MM.1S (cell line): ENCODE measurements at regions not wholly inside any gene's neighbourhood (a gene's known extent, or its start where the extent isn't known, plus 50 kb on each side); places are given as distances from the start of the nearest gene placed in this dataset.
"Not testable (repeated sequence)": the region's sequence is repeated elsewhere in the genome, so short reads cannot be mapped to it uniquely, and the experiment has no call there.

Source experiments
- DNase-seq: peaks from one replicate; pipeline ENCODE4 v3.0.0-alpha.2; 2015
- H2AFZ ChIP-seq: fragments of 300-600 bp; sonication (generic); 2 replicates; pipeline ENCODE4 v1.6.0; 2016; ENCODE audit warnings: antibody characterized with exemption, low read length
- H3F3A ChIP-seq: fragments of 300-600 bp; sonication (generic); 2 replicates; pipeline ENCODE4 v1.6.1; 2016; ENCODE audit warnings: mild to moderate bottlenecking, antibody characterized with exemption, low read length, moderate library complexity, mixed read lengths; ENCODE audit not compliant: insufficient read depth
- H3K27ac ChIP-seq: fragments of 300-600 bp; sonication (generic); 2 replicates; pipeline ENCODE4 v1.5.1; 2016; ENCODE audit warnings: mild to moderate bottlenecking, low read length
- H3K27me3 ChIP-seq: fragments of 300-600 bp; sonication (generic); replicated peaks from 2 replicates; pipeline ENCODE4 v1.6.0; 2016; ENCODE audit warnings: low read length; ENCODE audit not compliant: insufficient read depth
- H3K36me3 ChIP-seq: fragments of 300-600 bp; sonication (generic); replicated peaks from 2 replicates; pipeline ENCODE4 v1.6.1; 2016; ENCODE audit warnings: mild to moderate bottlenecking, low read length, mixed read lengths; ENCODE audit not compliant: insufficient read depth
- H3K4me1 ChIP-seq: fragments of 300-600 bp; sonication (generic); 2 replicates; pipeline ENCODE4 v1.6.1; 2016; ENCODE audit warnings: low read length, mixed read lengths
- H3K4me2 ChIP-seq: fragments of 300-600 bp; sonication (generic); 2 replicates; pipeline ENCODE4 v1.6.0; 2016; ENCODE audit warnings: low read depth, low read length
- H3K4me3 ChIP-seq: fragments of 300-600 bp; sonication (generic); 2 replicates; pipeline ENCODE4 v1.5.1; 2016; ENCODE audit warnings: low read length, mixed read lengths
- H3K79me2 ChIP-seq: fragments of 300-600 bp; sonication (generic); 2 replicates; pipeline ENCODE4 v1.6.1; 2016; ENCODE audit warnings: mixed run types, low read length, mixed read lengths
- H3K9ac ChIP-seq: fragments of 300-600 bp; sonication (generic); 2 replicates; pipeline ENCODE4 v1.6.1; 2016; ENCODE audit warnings: low read length, mixed read lengths
- H3K9me2 ChIP-seq: fragments of 300-600 bp; sonication (generic); replicated peaks from 2 replicates; pipeline ENCODE4 v1.6.1; 2016; ENCODE audit warnings: mild to moderate bottlenecking, low read length, mixed read lengths; ENCODE audit not compliant: insufficient read depth
- H3K9me3 ChIP-seq: fragments of 300-600 bp; sonication (generic); replicated peaks from 2 replicates; pipeline ENCODE4 v1.6.1; 2016; ENCODE audit warnings: mild to moderate bottlenecking, low read length, mixed read lengths; ENCODE audit not compliant: insufficient read depth
- H4K20me1 ChIP-seq: fragments of 300-600 bp; sonication (generic); 2 replicates; pipeline ENCODE4 v1.6.1; 2016; ENCODE audit warnings: mild to moderate bottlenecking, low read length, moderate library complexity, mixed read lengths; ENCODE audit not compliant: insufficient read depth
- CTCF ChIP-seq: fragments of 300-600 bp; sonication (generic); IDR thresholded peaks from 2 replicates; pipeline ENCODE4 v1.5.1; 2016; ENCODE audit warnings: antibody characterized with exemption, low read length, mixed read lengths
- EZH2 ChIP-seq: fragments of 300-600 bp; sonication (generic); optimal IDR thresholded peaks from 2 replicates; pipeline ENCODE3; 2017; ENCODE audit warnings: low read depth, mild to moderate bottlenecking, antibody characterized with exemption, low read length, mixed read lengths
- EZH2phosphoT487 ChIP-seq: fragments of 300-600 bp; sonication (generic); IDR thresholded peaks from 2 replicates; pipeline ENCODE4 v1.6.1; 2018; ENCODE audit warnings: antibody characterized with exemption, low read length

- Histone ChIP-seq H4K20me1 (no peaks in the 10 kb centered on the region), H3K9ac (no peak overlapping the region), H3K4me1 (no peaks in the 10 kb centered on the region), H3K9me2 (no peaks in the 10 kb centered on the region), H2AFZ (no peak overlapping the region), H3F3A (no peaks in the 10 kb centered on the region), H3K4me2 (no peak overlapping the region), H3K9me3 (no peaks in the 10 kb centered on the region), H3K27ac (no peak overlapping the region), H3K79me2 (no peaks in the 10 kb centered on the region), H3K4me3 (no peak overlapping the region), H3K36me3 (no peaks in the 10 kb centered on the region), H3K27me3 (no peaks in the 10 kb centered on the region)
- no peak for TF ChIP-seq EZH2phosphoT487
- no peak for TF ChIP-seq CTCF
- TF ChIP-seq EZH2: no peak
- DNase-seq: no peak
Observed at GRCh38 chrX:139020801-139021200, 309.3 kb upstream of the FGF13 start.

- Histone ChIP-seq H2AFZ (no peak overlapping the region), H3K27me3 (no peaks in the 10 kb centered on the region), H3K27ac (no peak overlapping the region), H3F3A (no peaks in the 10 kb centered on the region), H3K4me2 (no peak overlapping the region), H4K20me1 (no peaks in the 10 kb centered on the region), H3K9ac (no peak overlapping the region), H3K9me2 (no peaks in the 10 kb centered on the region), H3K4me3 (no peak overlapping the region), H3K79me2 (no peaks in the 10 kb centered on the region), H3K9me3 (no peaks in the 10 kb centered on the region), H3K36me3 (no peaks in the 10 kb centered on the region), H3K4me1 (no peaks in the 10 kb centered on the region)
- TF ChIP-seq EZH2phosphoT487 (no peak), EZH2 (no peak), CTCF (no peak)
- DNase-seq: no peak
Observed at GRCh38 chrX:139018436-139018835, 306.9 kb upstream of the FGF13 start.

- Histone ChIP-seq H3K27me3 (no peaks in the 10 kb centered on the region), H3K36me3 (no peaks in the 10 kb centered on the region), H3K79me2 (no peaks in the 10 kb centered on the region), H3K9me2 (no peaks in the 10 kb centered on the region), H3K27ac (no peak overlapping the region), H3K9me3 (no peaks in the 10 kb centered on the region), H3K4me2 (no peak overlapping the region), H4K20me1 (no peaks in the 10 kb centered on the region), H3K9ac (no peak overlapping the region), H3K4me1 (no peaks in the 10 kb centered on the region), H3K4me3 (no peak overlapping the region), H2AFZ (no peak overlapping the region), H3F3A (no peaks in the 10 kb centered on the region)
- no peak for DNase-seq
- no peak for TF ChIP-seq EZH2phosphoT487
- no peak for TF ChIP-seq CTCF
- TF ChIP-seq EZH2: no peak
Observed at GRCh38 chrX:139015627-139016026, 304.1 kb upstream of the FGF13 start.

- no peak overlapping the region for H3K9ac ChIP-seq
- no peaks in the 10 kb centered on the region for H3K9me2 ChIP-seq
- H3K79me2 ChIP-seq: no peaks in the 10 kb centered on the region
- no peak overlapping the region for H3K4me2 ChIP-seq
- no peaks in the 10 kb centered on the region for H4K20me1 ChIP-seq
- no peaks in the 10 kb centered on the region for H3K27me3 ChIP-seq
- H3K4me3 ChIP-seq: no peak overlapping the region
- H3K4me1 ChIP-seq: no peaks in the 10 kb centered on the region
- no peak overlapping the region for H2AFZ ChIP-seq
- TF ChIP-seq EZH2 (no peak), CTCF (no peak), EZH2phosphoT487 (no peak)
- no peaks in the 10 kb centered on the region for H3F3A ChIP-seq
- no peaks in the 10 kb centered on the region for H3K9me3 ChIP-seq
- DNase-seq: no peak
- no peak overlapping the region for H3K27ac ChIP-seq
- H3K36me3 ChIP-seq: no peaks in the 10 kb centered on the region
Observed at GRCh38 chrX:139008185-139008584, 296.7 kb upstream of the FGF13 start.

- not testable (repeated sequence) for H3K4me2 ChIP-seq, H3K27me3 ChIP-seq, H3K4me1 ChIP-seq, H4K20me1 ChIP-seq, H3K36me3 ChIP-seq, H3K9me2 ChIP-seq, H2AFZ ChIP-seq, DNase-seq, H3K9me3 ChIP-seq, H3K27ac ChIP-seq, H3K79me2 ChIP-seq, H3F3A ChIP-seq, H3K9ac ChIP-seq, H3K4me3 ChIP-seq
Observed at GRCh38 chrX:139003856-139004527, 292.5 kb upstream of the FGF13 start.
